ENCODE measurements at regions not wholly inside any gene's neighbourhood (a gene's known extent, or its start where the extent isn't known, plus 50 kb on each side); places are given as distances from the start of the nearest gene placed in this dataset.

DNA sequence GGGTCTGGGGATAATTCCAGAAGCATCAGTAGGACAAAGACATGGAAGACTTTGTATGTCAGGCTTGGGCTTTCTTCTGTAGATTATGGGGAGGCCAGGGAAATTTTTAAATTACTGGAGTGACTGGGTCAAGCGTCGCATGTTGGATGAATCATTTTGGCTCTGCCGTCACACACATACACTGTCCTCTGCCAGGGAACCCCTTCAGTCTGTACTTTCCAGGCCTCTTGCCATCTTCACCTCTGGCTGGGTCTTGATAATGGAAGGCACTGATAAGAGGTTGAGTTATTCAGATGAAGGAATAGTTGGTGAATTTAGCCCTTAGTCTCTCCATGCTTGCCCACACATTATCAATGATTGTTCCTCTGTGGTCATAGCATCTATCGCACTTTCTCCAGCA, 895.1 kb upstream of the CELF4 start:
- no peak for DNase-seq

DNA sequence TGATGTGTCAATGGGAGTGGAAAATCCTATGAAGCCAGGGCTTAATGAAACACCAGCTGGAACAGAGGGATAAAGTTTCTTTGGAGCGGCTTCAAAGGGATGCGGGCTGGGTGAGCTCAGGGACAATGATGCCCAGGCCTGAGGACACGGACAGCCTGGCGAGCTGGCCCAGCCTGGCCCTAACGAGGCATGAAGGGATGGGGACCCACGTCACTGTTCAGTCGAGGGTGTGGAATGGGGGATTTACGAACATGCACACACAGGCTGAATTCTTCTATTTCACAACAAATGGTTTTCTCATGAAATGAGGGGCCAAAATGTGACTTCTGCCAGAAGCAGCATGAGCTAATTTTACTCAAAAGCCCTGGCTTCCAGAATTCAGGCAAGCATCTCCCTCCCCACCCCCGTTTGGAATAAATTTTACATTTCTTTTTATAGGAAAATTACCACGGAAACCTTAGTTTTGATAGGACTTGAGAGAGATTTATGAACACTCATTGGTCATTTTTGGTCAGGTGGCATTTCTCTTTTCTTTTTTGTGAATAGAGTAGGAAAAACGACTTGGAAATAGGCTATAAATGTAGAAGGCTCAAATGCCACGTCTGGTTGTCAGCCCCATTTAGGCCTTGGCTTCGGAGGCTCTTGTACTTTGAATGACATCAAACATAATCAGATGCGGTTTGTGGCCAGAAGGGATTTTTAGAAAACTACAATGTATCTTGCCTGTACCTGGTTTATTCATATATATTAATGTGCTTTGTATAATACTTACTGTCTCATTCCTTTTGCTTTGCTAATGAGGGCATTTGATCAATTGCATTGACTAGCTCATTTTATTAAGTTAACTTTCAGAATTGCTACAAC, 893.8 kb upstream of the CELF4 start:
- DNase-seq: peak; percentile 77

GRCh38 chr18:38458698-38459097, 893.1 kb upstream of the CELF4 start:
- DNase-seq: no peak

GRCh38 chr18:38456253-38456652, 890.7 kb upstream of the CELF4 start:
- DNase-seq: no peak

DNA sequence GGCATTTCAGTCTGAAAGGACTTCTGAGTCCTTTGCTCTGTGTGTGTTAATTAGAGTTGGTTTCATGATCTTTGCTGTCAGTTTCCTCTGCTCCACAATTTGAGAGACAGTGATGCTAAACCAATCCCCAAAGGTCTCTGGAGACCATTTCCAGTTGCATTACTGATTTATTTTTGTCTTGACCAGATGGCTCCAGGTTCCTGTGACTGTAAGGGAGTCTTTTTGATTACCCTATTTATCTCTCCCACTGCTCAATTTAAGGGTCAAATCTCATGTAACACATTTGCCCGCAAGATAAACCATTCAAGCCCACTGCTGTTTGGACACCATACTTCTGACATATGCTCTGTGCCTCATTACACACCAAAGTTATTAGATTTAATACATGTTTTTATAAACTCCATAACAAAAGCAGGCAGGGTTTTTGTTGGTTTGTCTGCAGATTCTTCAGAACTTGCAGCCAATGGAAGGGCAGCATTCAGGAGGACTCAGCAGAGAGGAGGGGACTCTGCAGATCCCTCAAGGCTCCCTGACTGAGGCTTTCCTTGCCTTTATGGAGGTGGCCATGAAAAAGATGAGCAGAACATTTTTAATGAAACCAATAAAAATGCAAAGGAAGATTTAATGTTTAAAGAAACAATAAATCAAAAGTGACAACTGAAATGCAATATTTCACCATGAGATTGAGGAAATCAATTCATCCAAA, 889.3 kb upstream of the CELF4 start:
- no peak for DNase-seq

DNA sequence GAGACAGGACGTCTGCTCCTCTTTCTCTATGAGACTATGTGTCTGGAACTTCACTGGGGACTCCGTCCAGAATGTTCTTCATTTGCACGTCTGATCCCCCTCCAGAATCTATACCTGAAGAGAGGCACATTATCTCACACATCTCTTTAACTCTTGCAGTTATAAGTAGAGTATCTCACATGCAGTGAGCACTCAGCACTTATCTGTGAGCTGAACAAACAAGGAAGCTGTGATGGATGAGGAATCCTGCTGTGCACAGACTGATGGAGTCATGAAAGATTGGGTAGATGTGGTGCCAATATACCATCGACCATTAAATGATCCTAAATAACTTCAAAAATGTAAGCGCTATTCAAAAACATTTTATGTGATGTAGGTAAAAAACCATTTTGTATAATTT, 888.3 kb upstream of the CELF4 start:
- no peak for DNase-seq

DNA sequence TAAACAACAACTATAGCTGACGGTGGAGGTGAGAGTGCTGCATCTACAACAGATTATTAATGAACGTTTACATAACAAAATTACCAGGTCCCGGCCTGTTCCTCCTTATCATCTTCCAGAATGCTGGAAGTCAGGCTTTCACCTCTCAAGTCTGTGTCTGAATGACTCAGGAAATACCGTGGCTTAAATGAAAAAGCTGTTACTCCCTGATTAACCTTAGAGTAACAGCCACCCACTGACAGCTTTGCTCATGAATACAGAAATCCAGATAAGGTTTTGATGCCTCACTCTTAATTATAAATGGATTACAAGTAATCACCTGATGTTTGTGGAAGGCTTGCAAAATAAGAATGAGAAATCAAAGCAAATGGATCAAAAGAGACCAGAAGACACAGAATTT, 885.3 kb upstream of the CELF4 start:
- DNase-seq: no peak

DNA sequence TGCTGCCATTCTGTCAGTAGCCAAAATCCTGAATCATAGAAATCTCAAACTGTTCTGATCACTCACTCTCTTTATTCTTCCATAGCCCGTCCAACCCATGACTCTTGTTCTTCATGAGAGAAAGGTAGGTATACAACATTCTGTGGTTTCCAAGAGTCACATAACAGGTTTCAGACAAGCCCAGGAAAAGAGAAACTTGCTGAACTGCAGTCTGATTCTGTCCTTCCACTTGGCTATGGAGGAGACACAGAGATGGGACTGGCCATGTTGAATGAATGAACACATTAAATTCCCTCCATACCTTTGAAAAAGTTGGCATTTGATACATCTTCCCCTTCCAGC, 880.2 kb upstream of the CELF4 start:
- no peak for DNase-seq

- DNase-seq: no peak
These were observed 879.6 kb upstream of the CELF4 start for GRCh38 chr18:38444971-38445803.

GRCh38 chr18:38427736-38428135, 862.1 kb upstream of the CELF4 start:
- no peak for DNase-seq

- no peak for DNase-seq
These were observed 861.6 kb upstream of the CELF4 start for GRCh38 chr18:38427234-38427633.

GRCh38 chr18:38421872-38422615, 856.4 kb upstream of the CELF4 start:
- DNase-seq: no peak

DNA sequence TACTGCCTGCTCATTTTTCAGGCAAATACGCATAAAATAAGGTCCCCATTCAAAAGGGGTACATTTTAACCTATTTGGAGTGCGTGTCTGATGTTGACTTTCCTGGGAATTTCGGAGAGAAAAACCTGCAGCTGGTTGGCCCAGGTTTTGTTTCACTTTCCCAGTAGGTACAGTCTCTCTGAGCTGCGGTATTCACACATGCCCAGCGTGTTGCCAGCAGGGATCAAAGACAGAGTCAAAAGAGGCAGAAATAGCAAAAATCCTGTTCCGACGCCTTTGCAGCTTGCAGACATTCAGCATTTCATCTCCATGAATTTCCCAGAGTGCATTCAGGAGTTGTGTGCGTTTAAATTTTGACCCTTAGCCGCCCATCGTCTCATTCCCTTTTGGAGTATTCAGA, 855.4 kb upstream of the CELF4 start:
- DNase-seq: no peak

DNA sequence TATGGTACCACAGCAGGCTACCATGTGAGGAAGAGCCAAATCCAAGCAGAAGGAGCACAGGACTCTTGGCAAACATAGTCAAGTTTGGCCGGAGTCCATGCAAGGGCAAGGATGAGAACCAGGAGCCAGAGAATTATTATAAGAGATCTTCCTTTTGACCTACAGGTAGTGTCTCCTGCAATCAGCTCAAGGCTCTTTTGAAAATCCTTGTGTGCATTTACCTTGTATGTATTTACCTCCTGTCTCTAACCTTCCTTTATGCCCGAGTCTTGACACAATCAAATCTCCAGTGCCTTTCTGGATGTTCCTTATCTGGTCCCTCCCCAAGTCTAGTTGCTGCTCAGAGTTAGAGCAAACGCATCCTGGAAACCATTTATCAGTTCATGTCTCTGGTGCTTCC, 855.0 kb upstream of the CELF4 start:
- DNase-seq: no peak

DNA sequence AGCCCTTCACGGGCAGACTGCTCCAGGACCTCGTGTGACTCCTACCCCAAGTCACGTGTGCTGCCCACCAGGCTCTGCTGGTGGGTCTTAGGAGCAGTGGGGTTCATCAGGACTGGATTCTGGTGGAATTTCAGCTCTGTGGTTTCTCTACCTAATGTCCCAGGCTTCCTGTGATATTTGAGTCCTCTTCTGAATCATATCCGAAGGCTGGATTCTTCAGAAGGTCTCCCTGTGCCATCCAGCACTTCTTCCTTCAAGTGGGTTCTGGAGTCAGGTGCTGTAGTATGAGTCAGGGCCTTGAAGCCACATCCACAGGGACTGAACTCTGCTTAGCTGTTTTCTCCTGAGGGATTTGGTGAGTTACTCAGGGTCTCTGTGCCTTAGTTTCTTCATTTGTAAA, 850.2 kb upstream of the CELF4 start:
- DNase-seq: no peak

DNA sequence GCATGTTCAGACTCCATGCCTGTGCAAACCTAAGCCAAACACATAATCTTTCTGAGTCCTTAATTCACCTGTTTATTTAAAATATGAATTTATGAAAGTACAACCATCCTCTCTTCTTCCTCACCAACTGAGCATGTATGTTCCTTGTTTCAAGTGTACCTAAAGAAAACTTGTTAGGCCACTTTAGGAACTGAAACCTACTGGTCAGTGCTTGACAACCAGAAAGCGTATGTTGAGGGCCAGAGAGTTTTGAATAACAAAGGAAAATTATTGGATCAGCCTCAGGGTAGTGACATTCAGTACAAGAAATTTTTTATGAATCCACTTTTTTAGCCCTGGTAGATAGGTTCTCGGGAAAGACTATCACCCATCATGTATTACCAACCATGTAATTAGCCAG, 847.6 kb upstream of the CELF4 start:
- DNase-seq: no peak

GRCh38 chr18:38406607-38407006, 841.0 kb upstream of the CELF4 start:
- no peak for DNase-seq

DNA sequence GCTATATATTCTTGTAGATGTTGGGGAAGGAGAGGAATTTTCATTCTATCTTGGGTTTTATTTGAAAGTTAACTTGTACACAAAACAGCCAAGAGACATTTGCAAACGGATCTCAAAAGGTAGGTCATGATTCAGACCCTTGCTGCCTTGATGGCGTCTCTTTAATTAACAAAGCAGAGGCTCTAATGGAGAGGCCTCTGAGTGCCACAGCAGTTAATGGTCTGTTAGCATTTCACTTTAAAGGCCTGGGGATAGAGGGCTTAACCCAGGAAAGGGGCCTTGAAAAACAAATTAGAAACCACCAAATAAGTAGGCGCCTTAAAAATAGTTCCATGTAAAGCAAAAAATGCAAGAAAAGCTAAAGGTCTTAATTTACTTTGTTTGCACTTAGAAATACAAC, 836.9 kb upstream of the CELF4 start:
- no peak for DNase-seq

DNA sequence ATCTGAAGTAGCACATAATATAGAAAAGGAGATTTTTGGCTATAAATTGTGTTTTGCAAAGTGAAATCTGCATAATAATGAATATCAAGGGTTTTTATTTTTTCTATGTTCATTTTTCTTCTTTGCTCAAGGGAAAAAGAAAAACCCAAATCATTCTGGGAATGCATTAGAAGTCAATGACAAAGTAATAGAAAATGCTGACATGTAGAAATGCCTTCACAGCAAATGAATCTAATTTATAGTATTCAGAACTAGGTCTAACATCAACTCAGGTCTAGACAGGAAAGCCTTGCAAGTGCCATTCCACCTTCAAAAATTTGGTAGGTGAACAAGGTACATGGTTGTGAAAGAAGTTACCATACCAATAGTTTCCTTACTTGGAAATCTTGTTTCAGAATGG, 831.5 kb upstream of the CELF4 start:
- no peak for DNase-seq

GRCh38 chr18:38386146-38386545, 820.5 kb upstream of the CELF4 start:
- no peak for DNase-seq

- no peak for DNase-seq
These were observed 804.4 kb upstream of the CELF4 start for GRCh38 chr18:38369772-38370690.

- DNase-seq: no peak
These were observed 803.3 kb upstream of the CELF4 start for GRCh38 chr18:38368886-38369285.
